ENCODE measurements at regions not wholly inside any gene's neighbourhood (a gene's known extent, or its start where the extent isn't known, plus 50 kb on each side); places are given as distances from the start of the nearest gene placed in this dataset.

GRCh38 chr7:110326966-110327365, 764.0 kb upstream of the LRRN3 start:
- H3K4me3 ChIP-seq, result no peak overlapping the region
- no peaks in the 10 kb centered on the region for H3K27me3 ChIP-seq (replicated peaks)
- H3K9me3 ChIP-seq (replicated peaks), result no peaks in the 10 kb centered on the region
- no peaks in the 10 kb centered on the region for H3K36me3 ChIP-seq
- no peak for DNase-seq (ENCODE audit: low read depth in 1 of 2, low spot score in 2 of 2)
- H3K27ac ChIP-seq, result no peak overlapping the region
- no peaks in the 10 kb centered on the region for H3K4me1 ChIP-seq (replicated peaks)

- no peak for DNase-seq (ENCODE audit: low read depth in 1 of 2, low spot score in 2 of 2)
- Histone ChIP-seq H3K9me3 (replicated peaks) (no peaks in the 10 kb centered on the region), H3K4me3 (no peak overlapping the region), H3K4me1 (replicated peaks) (no peaks in the 10 kb centered on the region), H3K27me3 (replicated peaks) (no peaks in the 10 kb centered on the region), H3K36me3 (no peaks in the 10 kb centered on the region), H3K27ac (no peak overlapping the region)
Measured at GRCh38 chr7:110336423-110336822, 754.5 kb upstream of the LRRN3 start.

- Histone ChIP-seq H3K36me3 (no peaks in the 10 kb centered on the region), H3K9me3 (replicated peaks) (no peaks in the 10 kb centered on the region), H3K27ac (no peak overlapping the region), H3K4me3 (no peak overlapping the region), H3K4me1 (replicated peaks) (no peaks in the 10 kb centered on the region), H3K27me3 (replicated peaks) (no peaks in the 10 kb centered on the region)
- DNase-seq (ENCODE audit: low read depth in 1 of 2, low spot score in 2 of 2), result no peak
Measured at GRCh38 chr7:110337646-110338045, 753.3 kb upstream of the LRRN3 start.

DNA sequence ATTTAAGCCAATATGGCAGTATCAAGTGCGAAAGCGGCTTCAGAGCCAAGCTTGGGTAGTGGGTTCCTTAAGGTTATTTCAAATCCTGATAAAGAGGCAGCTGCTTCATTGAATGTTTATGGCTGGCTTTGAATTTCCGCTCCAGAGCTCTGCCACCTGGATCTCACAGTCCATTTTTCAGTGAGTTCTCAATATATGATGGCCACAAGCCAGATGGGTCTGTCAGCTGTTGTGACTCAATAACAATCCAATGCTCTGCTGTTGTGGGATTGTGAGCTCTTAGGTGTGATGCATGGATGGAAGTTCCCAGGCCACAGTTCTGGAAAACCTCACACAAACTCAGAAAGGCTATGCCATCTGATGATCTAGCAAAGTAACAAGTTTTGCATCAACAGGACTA, 743.8 kb upstream of the LRRN3 start:
- DNase-seq (ENCODE audit: low read depth in 1 of 2, low spot score in 2 of 2), result no peak
- Histone ChIP-seq H3K36me3 (no peaks in the 10 kb centered on the region), H3K9me3 (replicated peaks) (no peaks in the 10 kb centered on the region), H3K4me3 (no peak overlapping the region), H3K27ac (no peak overlapping the region), H3K4me1 (replicated peaks) (no peaks in the 10 kb centered on the region), H3K27me3 (replicated peaks) (no peaks in the 10 kb centered on the region)

- no peaks in the 10 kb centered on the region for H3K36me3 ChIP-seq
- no peaks in the 10 kb centered on the region for H3K27me3 ChIP-seq (replicated peaks)
- no peaks in the 10 kb centered on the region for H3K4me1 ChIP-seq (replicated peaks)
- no peaks in the 10 kb centered on the region for H3K9me3 ChIP-seq (replicated peaks)
- no peak overlapping the region for H3K4me3 ChIP-seq
- no peak for DNase-seq (ENCODE audit: low read depth in 1 of 2, low spot score in 2 of 2)
- H3K27ac ChIP-seq, result no peak overlapping the region
Measured at GRCh38 chr7:110356438-110356837, 734.5 kb upstream of the LRRN3 start.

- no peak overlapping the region for H3K27ac ChIP-seq
- H3K27me3 ChIP-seq (replicated peaks), result no peaks in the 10 kb centered on the region
- no peaks in the 10 kb centered on the region for H3K9me3 ChIP-seq (replicated peaks)
- no peaks in the 10 kb centered on the region for H3K4me1 ChIP-seq (replicated peaks)
- DNase-seq (ENCODE audit: low read depth in 1 of 2, low spot score in 2 of 2), result no peak
- H3K4me3 ChIP-seq, result no peak overlapping the region
- H3K36me3 ChIP-seq, result no peaks in the 10 kb centered on the region
Measured at GRCh38 chr7:110358028-110358427, 732.9 kb upstream of the LRRN3 start.

DNA sequence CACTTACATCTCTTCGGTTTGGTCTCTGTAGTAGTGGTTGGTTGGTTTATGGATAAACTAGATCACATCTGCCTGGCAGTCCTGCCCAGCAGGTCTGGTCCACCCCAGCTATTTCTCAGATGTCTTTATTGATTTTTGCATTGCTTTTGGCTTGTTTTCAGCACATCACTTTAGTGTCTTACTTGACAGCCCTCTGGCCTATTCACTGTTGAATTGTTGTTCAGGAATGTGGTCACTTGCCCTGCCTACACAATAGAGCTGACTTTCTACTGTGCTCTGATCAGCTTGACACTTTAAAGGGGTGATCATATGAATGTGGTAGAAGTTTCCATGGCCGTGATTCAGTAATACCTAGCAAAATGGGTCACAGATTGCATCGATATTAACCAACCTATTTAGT, 719.2 kb upstream of the LRRN3 start:
- no peaks in the 10 kb centered on the region for H3K36me3 ChIP-seq
- H3K9me3 ChIP-seq (replicated peaks), result 0 out of 2 replicates have a peak, but pooled peaks cover 3% of the 10 kb centered on the region
- no peak for DNase-seq (ENCODE audit: low read depth in 1 of 2, low spot score in 2 of 2)
- peaks cover 17% of the 10 kb centered on the region for H3K4me1 ChIP-seq (replicated peaks)
- no peaks in the 10 kb centered on the region for H3K27me3 ChIP-seq (replicated peaks)
- H3K27ac ChIP-seq, result no peak overlapping the region
- H3K4me3 ChIP-seq, result no peak overlapping the region

GRCh38 chr7:110372685-110373084, 718.2 kb upstream of the LRRN3 start:
- Histone ChIP-seq H3K36me3 (no peaks in the 10 kb centered on the region), H3K4me3 (no peak overlapping the region), H3K9me3 (replicated peaks) (0 out of 2 replicates have a peak, but pooled peaks cover 3% of the 10 kb centered on the region), H3K4me1 (replicated peaks) (peaks cover 17% of the 10 kb centered on the region), H3K27ac (no peak overlapping the region), H3K27me3 (replicated peaks) (no peaks in the 10 kb centered on the region)
- no peak for DNase-seq (ENCODE audit: low read depth in 1 of 2, low spot score in 2 of 2)

GRCh38 chr7:110373416-110373815, 717.5 kb upstream of the LRRN3 start:
- Histone ChIP-seq H3K36me3 (no peaks in the 10 kb centered on the region), H3K9me3 (replicated peaks) (0 out of 2 replicates have a peak, but pooled peaks cover 3% of the 10 kb centered on the region), H3K27ac (no peak overlapping the region), H3K27me3 (replicated peaks) (no peaks in the 10 kb centered on the region), H3K4me1 (replicated peaks) (peaks cover 17% of the 10 kb centered on the region), H3K4me3 (no peak overlapping the region)
- DNase-seq (ENCODE audit: low read depth in 1 of 2, low spot score in 2 of 2), result no peak

GRCh38 chr7:110373859-110374258, 717.1 kb upstream of the LRRN3 start:
- peak in 1 of 2 experiments; percentile 16 for DNase-seq (ENCODE audit: low read depth in 1 of 2, low spot score in 2 of 2)

DNA sequence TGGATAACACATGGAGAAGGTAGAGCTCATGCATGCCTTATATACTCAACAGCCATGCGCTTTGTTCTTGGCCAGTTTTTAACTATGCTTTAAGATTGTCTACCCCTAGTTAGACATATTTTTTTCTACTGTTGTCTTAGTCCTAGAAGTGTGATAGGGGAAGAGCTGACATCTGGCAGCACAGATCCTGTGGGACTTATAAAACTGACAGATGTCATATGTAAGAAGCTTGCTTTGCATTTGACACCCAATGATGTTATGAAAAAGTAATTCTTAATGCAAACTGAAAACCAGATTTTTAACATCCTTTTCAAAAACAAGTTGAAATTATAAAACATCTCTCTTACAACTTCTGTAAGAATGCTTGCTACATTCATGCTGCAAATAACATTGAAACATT, 715.9 kb upstream of the LRRN3 start:
- Histone ChIP-seq H3K36me3 (no peaks in the 10 kb centered on the region), H3K9me3 (replicated peaks) (0 out of 2 replicates have a peak, but pooled peaks cover 5% of the 10 kb centered on the region), H3K27ac (no peak overlapping the region), H3K4me1 (replicated peaks) (peaks cover 17% of the 10 kb centered on the region), H3K4me3 (no peak overlapping the region), H3K27me3 (replicated peaks) (no peaks in the 10 kb centered on the region)
- no peak for DNase-seq (ENCODE audit: low read depth in 1 of 2, low spot score in 2 of 2)

More at GRCh38 chr7:110373859-110374258, 717.1 kb upstream of the LRRN3 start:
- H3K36me3 ChIP-seq, result no peaks in the 10 kb centered on the region
- 0 out of 2 replicates have a peak, but pooled peaks cover 3% of the 10 kb centered on the region for H3K9me3 ChIP-seq (replicated peaks)
- H3K27ac ChIP-seq, result peak overlapping the region; percentile 19; the same call in 1 of the 2 replicates
- no peaks in the 10 kb centered on the region for H3K27me3 ChIP-seq (replicated peaks)
- peaks cover 17% of the 10 kb centered on the region for H3K4me1 ChIP-seq (replicated peaks)
- H3K4me3 ChIP-seq, result no peak overlapping the region

DNA sequence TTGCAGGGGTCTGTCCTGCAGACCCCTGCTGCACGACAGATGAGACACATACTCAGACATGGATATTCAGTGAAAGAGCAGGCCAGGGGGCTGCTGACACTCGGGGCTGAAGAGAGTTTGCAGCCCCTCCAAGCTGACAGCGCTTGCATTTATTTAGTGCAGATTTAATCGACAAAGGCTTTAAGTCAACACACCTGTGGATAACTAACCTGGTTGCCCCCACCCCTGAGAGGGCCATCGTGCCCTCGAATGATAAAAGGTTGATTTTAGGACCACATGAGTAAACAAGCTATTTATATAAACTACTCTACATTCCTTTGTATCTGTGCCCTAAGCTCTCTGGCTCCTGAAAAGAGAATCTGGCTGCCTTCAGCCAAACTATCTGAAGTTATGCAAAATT, 708.2 kb upstream of the LRRN3 start:
- H3K36me3 ChIP-seq, result no peaks in the 10 kb centered on the region
- peaks cover 9% of the 10 kb centered on the region for H3K4me1 ChIP-seq (replicated peaks)
- H3K4me3 ChIP-seq, result no peak overlapping the region
- DNase-seq (ENCODE audit: low read depth in 1 of 2, low spot score in 2 of 2), result no peak
- H3K9me3 ChIP-seq (replicated peaks), result 0 out of 2 replicates have a peak, but pooled peaks cover 2% of the 10 kb centered on the region
- H3K27ac ChIP-seq, result no peak overlapping the region
- no peaks in the 10 kb centered on the region for H3K27me3 ChIP-seq (replicated peaks)

- no peak overlapping the region for H3K27ac ChIP-seq
- no peak overlapping the region for H3K4me3 ChIP-seq
- no peak for DNase-seq (ENCODE audit: low read depth in 1 of 2, low spot score in 2 of 2)
- no peaks in the 10 kb centered on the region for H3K9me3 ChIP-seq (replicated peaks)
- H3K36me3 ChIP-seq, result no peaks in the 10 kb centered on the region
- no peaks in the 10 kb centered on the region for H3K27me3 ChIP-seq (replicated peaks)
- H3K4me1 ChIP-seq (replicated peaks), result peaks cover 9% of the 10 kb centered on the region
Measured at GRCh38 chr7:110386006-110386405, 704.9 kb upstream of the LRRN3 start.

DNA sequence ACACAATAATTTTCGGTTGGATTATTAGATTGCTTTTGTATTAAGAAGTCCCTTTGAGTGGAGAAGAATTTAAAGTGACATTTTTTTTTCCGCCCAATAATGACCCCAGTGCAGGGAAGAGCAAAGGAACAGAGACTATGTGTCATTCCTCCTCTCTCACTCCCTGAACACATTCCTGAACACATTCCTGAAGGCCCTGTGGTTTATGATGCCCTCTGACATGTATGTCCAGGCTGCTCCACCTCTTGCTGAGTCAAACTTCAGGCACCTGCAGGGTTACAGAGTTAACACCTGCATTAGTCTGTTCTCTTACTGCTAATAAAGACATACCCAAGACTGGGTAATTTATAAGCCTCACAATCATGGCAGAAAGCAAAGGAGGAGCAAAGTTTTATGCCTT, 704.0 kb upstream of the LRRN3 start:
- DNase-seq (ENCODE audit: low read depth in 1 of 2, low spot score in 2 of 2), result peak; percentile 38 to 46
- Histone ChIP-seq H3K4me3 (no peak overlapping the region), H3K36me3 (no peaks in the 10 kb centered on the region), H3K4me1 (replicated peaks) (peaks cover 9% of the 10 kb centered on the region), H3K27me3 (replicated peaks) (no peaks in the 10 kb centered on the region), H3K27ac (no peak overlapping the region), H3K9me3 (replicated peaks) (no peaks in the 10 kb centered on the region)

GRCh38 chr7:110387689-110388088, 703.2 kb upstream of the LRRN3 start:
- H3K27me3 ChIP-seq (replicated peaks), result no peaks in the 10 kb centered on the region
- no peaks in the 10 kb centered on the region for H3K36me3 ChIP-seq
- H3K4me1 ChIP-seq (replicated peaks), result peaks cover 9% of the 10 kb centered on the region
- no peak overlapping the region for H3K27ac ChIP-seq
- DNase-seq (ENCODE audit: low read depth in 1 of 2, low spot score in 2 of 2), result no peak
- H3K4me3 ChIP-seq, result no peak overlapping the region
- no peaks in the 10 kb centered on the region for H3K9me3 ChIP-seq (replicated peaks)
